ENCODE measurements at regions not wholly inside any gene's neighbourhood (a gene's known extent, or its start where the extent isn't known, plus 50 kb on each side); places are given as distances from the start of the nearest gene placed in this dataset.
"Not testable (repeated sequence)": the region's sequence is repeated elsewhere in the genome, so short reads cannot be mapped to it uniquely, and the experiment has no call there.

GRCh38 chr6:141561154-141561553, 571.6 kb upstream of the GJE1 start:
- DNase-seq: no peak

- no peak for DNase-seq
Observed at GRCh38 chr6:141552463-141552862, 580.3 kb upstream of the GJE1 start.

GRCh38 chr6:141552031-141552430, 580.7 kb upstream of the GJE1 start:
- no peak for DNase-seq

- DNase-seq: no peak
Observed at GRCh38 chr6:141551318-141551717, 581.4 kb upstream of the GJE1 start.

- DNase-seq: no peak
Observed at GRCh38 chr6:141550471-141550870, 582.3 kb upstream of the GJE1 start.

GRCh38 chr6:141548966-141549365, 583.8 kb upstream of the GJE1 start:
- DNase-seq: no peak

GRCh38 chr6:141541581-141542324, 591.0 kb upstream of the GJE1 start:
- no peak for DNase-seq

GRCh38 chr6:141540207-141540606, 592.5 kb upstream of the GJE1 start:
- DNase-seq: no peak

GRCh38 chr6:141539617-141540016, 593.1 kb upstream of the GJE1 start:
- no peak for DNase-seq

- no peak for DNase-seq
Observed at GRCh38 chr6:141532211-141532610, 600.5 kb upstream of the GJE1 start.

- no peak for DNase-seq
Observed at GRCh38 chr6:141531040-141531439, 601.7 kb upstream of the GJE1 start.

GRCh38 chr6:141528596-141528995, 604.1 kb upstream of the GJE1 start:
- DNase-seq: no peak

- no peak for DNase-seq
Observed at GRCh38 chr6:141526985-141527384, 605.7 kb upstream of the GJE1 start.

- DNase-seq: no peak
Observed at GRCh38 chr6:141521440-141521839, 611.3 kb upstream of the GJE1 start.

GRCh38 chr6:141513830-141514229, 618.9 kb upstream of the GJE1 start:
- DNase-seq: no peak

GRCh38 chr6:141510803-141511202, 621.9 kb upstream of the GJE1 start:
- DNase-seq: no peak

- not testable (repeated sequence) for DNase-seq
Observed at GRCh38 chr6:141506062-141506461, 626.7 kb upstream of the GJE1 start.

GRCh38 chr6:141504318-141504717, 628.4 kb upstream of the GJE1 start:
- DNase-seq: not testable (repeated sequence)

- DNase-seq: no peak
Observed at GRCh38 chr6:141501616-141502015, 631.1 kb upstream of the GJE1 start.

GRCh38 chr6:141498977-141499376, 633.7 kb upstream of the GJE1 start:
- no peak for DNase-seq

- DNase-seq: no peak
Observed at GRCh38 chr6:141492521-141493284, 640.0 kb upstream of the GJE1 start.

GRCh38 chr6:141491684-141492083, 641.0 kb upstream of the GJE1 start:
- no peak for DNase-seq

GRCh38 chr6:141490982-141491381, 641.7 kb upstream of the GJE1 start:
- DNase-seq: no peak

GRCh38 chr6:141488488-141488887, 644.2 kb upstream of the GJE1 start:
- no peak for DNase-seq

- DNase-seq: no peak
Observed at GRCh38 chr6:141486942-141487341, 645.8 kb upstream of the GJE1 start.

Measured in SIG-M5 (cell line).